Omental fat pad (tissue), 3 donors: ENCODE measurements at regions not wholly inside any gene's neighbourhood (a gene's known extent, or its start where the extent isn't known, plus 50 kb on each side); places are given as distances from the start of the nearest gene placed in this dataset.
"Not testable (repeated sequence)": the region's sequence is repeated elsewhere in the genome, so short reads cannot be mapped to it uniquely, and the experiment has no call there.

Source experiments
- ATAC-seq: fragments of 150-250 bp; one replicate; pipeline ENCODE4 v1.9.1; 2016; ENCODE audit warnings: mild to moderate bottlenecking, moderate library complexity; ENCODE audit not compliant: low FRiP score
- DNase-seq: peaks from one replicate; pipeline ENCODE4 v3.0.0-alpha.2; 2019; ENCODE audit warnings: low spot score
- CTCF ChIP-seq, 3 donors: fragments of 450-650 bp; IDR thresholded peaks; one replicate each; pipeline ENCODE4 v1.5.1; 2016 to 2017; ENCODE audit warnings: antibody characterized with exemption in 3 of 3, mild to moderate bottlenecking in 3 of 3, moderate library complexity in 2 of 3

- not testable (repeated sequence) for DNase-seq, ATAC-seq
Measured at GRCh38 chrX:115840729-115841409, 279.9 kb downstream of the PLS3 start.

GRCh38 chrX:115850986-115851385 lies 290.0 kb downstream of the PLS3 start:
- ATAC-seq, DNase-seq: not testable (repeated sequence)

GRCh38 chrX:115853260-115853659 lies 292.3 kb downstream of the PLS3 start:
- ATAC-seq, DNase-seq: not testable (repeated sequence)

GRCh38 chrX:115881170-115881569 lies 289.4 kb upstream of the AGTR2 start:
- ATAC-seq, DNase-seq: not testable (repeated sequence)

DNA sequence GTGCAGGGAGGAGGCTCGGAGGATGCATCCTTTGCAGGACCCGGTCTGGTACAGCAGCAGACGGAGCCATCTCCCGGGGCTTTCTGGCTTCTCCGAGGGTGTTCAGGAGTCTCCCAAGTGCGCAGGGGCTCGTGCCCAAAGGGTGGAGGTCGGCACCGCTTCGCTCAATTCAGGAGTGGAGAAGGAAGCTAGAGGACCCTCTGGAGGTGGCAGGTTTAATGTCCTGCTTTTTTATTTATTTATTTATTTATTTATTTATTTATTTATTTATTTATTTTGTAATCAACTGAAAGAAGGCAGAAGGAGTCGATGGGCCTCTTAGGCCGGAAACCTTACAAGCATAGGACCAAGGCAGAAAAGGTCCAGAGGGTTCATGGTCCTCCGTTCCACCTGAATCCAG lies 286.4 kb upstream of the AGTR2 start:
- DNase-seq, ATAC-seq: not testable (repeated sequence)

DNA sequence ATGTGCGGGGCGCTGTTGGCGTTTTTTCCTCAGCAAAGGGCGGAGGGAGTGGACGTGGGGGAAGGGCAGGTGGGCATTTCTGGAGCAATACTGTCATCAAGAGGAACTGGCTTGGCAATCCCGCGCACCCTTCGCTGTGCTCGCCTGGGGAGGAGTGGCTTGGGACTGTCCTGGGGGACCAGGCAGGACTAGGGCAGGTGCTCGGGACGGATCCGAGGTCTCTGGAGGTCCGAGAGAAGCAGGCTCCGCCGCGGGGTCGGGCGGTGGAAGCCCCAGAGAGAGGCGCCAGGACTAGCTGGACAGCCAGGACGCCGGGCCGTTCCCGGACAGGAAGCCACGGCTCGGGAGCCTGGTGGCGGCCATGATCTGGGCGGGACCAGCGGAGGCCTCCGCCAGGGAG lies 282.5 kb upstream of the AGTR2 start:
- peak; percentile 68 for DNase-seq
- ATAC-seq: not testable (repeated sequence)

DNA sequence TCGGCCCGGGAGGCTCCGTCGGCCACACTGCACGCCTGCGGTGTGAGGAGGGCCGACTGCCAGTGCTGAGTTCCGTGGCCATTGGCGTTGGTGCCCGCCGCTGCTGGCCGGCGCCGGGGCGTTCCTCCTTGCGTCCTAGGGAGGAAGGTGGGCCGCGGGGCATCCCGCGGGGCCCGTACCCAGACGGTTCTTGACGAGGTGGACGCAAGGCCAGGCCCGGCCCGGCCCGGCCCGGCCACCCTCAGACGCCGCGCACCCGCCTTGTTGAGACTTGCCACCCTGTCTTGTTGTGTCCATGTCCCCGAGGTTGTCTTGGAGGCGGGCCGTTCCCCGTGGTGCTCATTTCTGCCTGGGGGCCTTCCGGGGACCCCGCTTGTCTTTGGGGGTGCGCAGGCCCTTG lies 282.0 kb upstream of the AGTR2 start:
- not testable (repeated sequence) for ATAC-seq, DNase-seq

- DNase-seq: peak; percentile 50
- no peak for TF ChIP-seq CTCF (IDR thresholded peaks at IDR 0.05)
Measured at GRCh38 chrX:115889121-115889890, 281.2 kb upstream of the AGTR2 start.

DNA sequence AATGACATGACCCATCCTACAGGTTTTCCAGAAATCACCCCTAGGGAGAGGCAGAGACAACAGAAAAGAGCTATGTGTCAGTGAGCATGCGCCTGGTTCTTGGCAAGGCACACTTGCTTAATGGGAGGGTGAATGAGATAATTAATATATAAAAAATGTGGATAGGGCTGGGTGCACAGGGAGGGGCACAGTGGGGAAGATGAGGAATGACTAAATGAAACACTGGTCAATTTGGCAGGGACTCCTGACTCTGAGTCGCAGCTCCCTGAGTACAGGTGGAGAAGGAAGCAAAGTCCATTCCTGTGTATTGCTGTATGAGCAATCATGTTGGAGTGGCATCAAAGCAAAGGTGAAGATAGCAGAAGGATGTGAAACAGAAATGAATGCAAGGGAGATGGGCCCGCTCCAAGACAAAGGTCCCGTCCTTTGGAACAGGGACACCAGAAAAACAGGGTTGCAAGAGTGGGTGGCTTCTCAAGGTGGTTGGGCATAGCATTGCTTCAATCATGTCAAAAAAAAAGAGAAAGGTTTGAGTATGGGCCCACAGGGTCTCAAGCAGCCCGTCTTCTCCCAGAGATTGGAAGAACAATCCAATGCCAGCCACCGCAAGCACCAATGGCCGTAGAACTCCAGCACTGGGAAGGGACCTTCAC lies 278.4 kb upstream of the AGTR2 start:
- TF ChIP-seq CTCF (IDR thresholded peaks at IDR 0.05): no peak

More at GRCh38 chrX:115889121-115889890, 281.2 kb upstream of the AGTR2 start:
- ATAC-seq: no peak

GRCh38 chrX:115892787-115893671 lies 277.5 kb upstream of the AGTR2 start:
- ATAC-seq: peak; percentile 50
- TF ChIP-seq CTCF (IDR thresholded peaks at IDR 0.05): no peak
- DNase-seq: peak; percentile 29

More for the DNA sequence above, 278.4 kb upstream of the AGTR2 start:
- no peak for ATAC-seq
- DNase-seq: no peak
